Lung (tissue), 11 donors: ENCODE measurements at regions not wholly inside any gene's neighbourhood (a gene's known extent, or its start where the extent isn't known, plus 50 kb on each side); places are given as distances from the start of the nearest gene placed in this dataset.

Experiments used
- ATAC-seq: fragments of 200-7000 bp; cut with Tn5 transposase; one replicate; pipeline ENCODE4 v1.9.1; 2020; ENCODE audit warnings: moderate number of reproducible peaks; ENCODE audit not compliant: insufficient read depth, low FRiP score
- DNase-seq, 3 donors: peaks; one replicate each; pipeline ENCODE4 v3.0.0-alpha.2; 2013 to 2017
- H3K27ac ChIP-seq, 2 donors: one replicate each; pipeline ENCODE4 v1.5.1; 2013; ENCODE audit warnings: mild to moderate bottlenecking in 2 of 2, moderate library complexity in 2 of 2, control low read depth in 1 of 2, inconsistent platforms in 1 of 2, low read depth in 1 of 2, low read length in 1 of 2
- H3K27me3 ChIP-seq, 3 donors: one replicate each; pipeline ENCODE4 v1.5.1; 2013; ENCODE audit warnings: low read length in 2 of 3; ENCODE audit not compliant: control insufficient read depth in 3 of 3, insufficient read depth in 3 of 3
- H3K36me3 ChIP-seq, 4 donors: one replicate each; pipeline ENCODE4 v1.5.1; 2013; ENCODE audit warnings: low read length in 4 of 4, mild to moderate bottlenecking in 1 of 4, moderate library complexity in 1 of 4; ENCODE audit not compliant: control insufficient read depth in 4 of 4, insufficient read depth in 4 of 4
- H3K4me1 ChIP-seq, 5 donors: one replicate each; pipeline ENCODE4 v1.5.1; 2013; ENCODE audit warnings: low read length in 5 of 5, mild to moderate bottlenecking in 2 of 5, moderate library complexity in 1 of 5; ENCODE audit not compliant: control insufficient read depth in 5 of 5, insufficient read depth in 5 of 5
- H3K4me3 ChIP-seq: one replicate; pipeline ENCODE4 v1.5.1; 2013; ENCODE audit warnings: mild to moderate bottlenecking, control low read depth, moderate library complexity
- H3K9ac ChIP-seq, 2 donors: one replicate each; pipeline ENCODE4 v1.5.1; 2013; ENCODE audit warnings: low read length in 2 of 2, control low read depth in 1 of 2; ENCODE audit not compliant: insufficient read depth in 1 of 2
- H3K9me3 ChIP-seq, 4 donors: one replicate each; pipeline ENCODE4 v1.5.1; 2013; ENCODE audit warnings: low read length in 3 of 4, mild to moderate bottlenecking in 1 of 4, moderate library complexity in 1 of 4; ENCODE audit not compliant: control insufficient read depth in 4 of 4, insufficient read depth in 3 of 4
- CTCF ChIP-seq: IDR thresholded peaks from 2 replicates; pipeline ENCODE4 v1.5.1; 2012; ENCODE audit warnings: mild to moderate bottlenecking; ENCODE audit errors: control extremely low read depth, extremely low read depth
- WGBS, 2 donors: extraction: QIAGEN DNeasy Blood & Tissue Kit; methylation state at CpG; one replicate each; pipeline ENCODE4 v1.1.7; 2013; 5-methylcytosine and 5-hydroxymethylcytosine counted together
- donor health status: control.
- donor health status: control.
- donor health status: Bipolar disorder and iron deficiency.
- donor health status: healthy.
- donor health status: DM: yes; HTN: yes; CAD: no.

- 90 to 92% methylated on average over 12 of the region's 12 CpGs for WGBS, 2 donors
- no peak for TF ChIP-seq CTCF
- DNase-seq: no peak
Observed at GRCh38 chr6:150732765-150733539, 132.6 kb upstream of the MTHFD1L start.

GRCh38 chr6:150733726-150734125, 131.8 kb upstream of the MTHFD1L start:
- no peak for TF ChIP-seq CTCF
- H3K9me3 ChIP-seq: no peaks in the 10 kb centered on the region
- peaks cover 0 to 4% (median 1%) of the 10 kb centered on the region in 4 donors for H3K36me3 ChIP-seq
- no peak overlapping the region for H3K27ac ChIP-seq
- ATAC-seq (no peak), DNase-seq (no peak)
- WGBS, 2 donors: 97% methylated on average over 21 of the region's 21 CpGs
- H3K4me3 ChIP-seq: no peak overlapping the region
- H3K4me1 ChIP-seq: no peaks in the 10 kb centered on the region
- no peak overlapping the region for H3K9ac ChIP-seq
- H3K27me3 ChIP-seq: no peaks in the 10 kb centered on the region

More at GRCh38 chr6:150732765-150733539, 132.6 kb upstream of the MTHFD1L start:
- ATAC-seq: no peak
- H3K4me1 ChIP-seq: no peaks in the 10 kb centered on the region
- H3K9ac ChIP-seq: no peak overlapping the region
- H3K27me3 ChIP-seq: no peaks in the 10 kb centered on the region
- peaks cover 0 to 4% (median 1%) of the 10 kb centered on the region in 4 donors for H3K36me3 ChIP-seq
- no peaks in the 10 kb centered on the region for H3K9me3 ChIP-seq
- no peak overlapping the region for H3K4me3 ChIP-seq
- H3K27ac ChIP-seq: no peak overlapping the region

- 98 to 99% methylated on average over 7 of the region's 7 CpGs for WGBS, 2 donors
- DNase-seq: no peak
- H3K9ac ChIP-seq: no peak overlapping the region
Observed at GRCh38 chr6:150734235-150734634, 131.3 kb upstream of the MTHFD1L start.

More at GRCh38 chr6:150734235-150734634, 131.3 kb upstream of the MTHFD1L start:
- no peak for TF ChIP-seq CTCF
- ATAC-seq: no peak
- no peak overlapping the region for H3K27ac ChIP-seq
- H3K9me3 ChIP-seq: no peaks in the 10 kb centered on the region
- H3K4me3 ChIP-seq: no peak overlapping the region
- H3K27me3 ChIP-seq: no peaks in the 10 kb centered on the region
- H3K4me1 ChIP-seq: no peaks in the 10 kb centered on the region
- H3K36me3 ChIP-seq: peaks cover 0 to 4% (median 1%) of the 10 kb centered on the region in 4 donors
